ENCODE measurements at regions not wholly inside any gene's neighbourhood (a gene's known extent, or its start where the extent isn't known, plus 50 kb on each side); places are given as distances from the start of the nearest gene placed in this dataset.

DNA sequence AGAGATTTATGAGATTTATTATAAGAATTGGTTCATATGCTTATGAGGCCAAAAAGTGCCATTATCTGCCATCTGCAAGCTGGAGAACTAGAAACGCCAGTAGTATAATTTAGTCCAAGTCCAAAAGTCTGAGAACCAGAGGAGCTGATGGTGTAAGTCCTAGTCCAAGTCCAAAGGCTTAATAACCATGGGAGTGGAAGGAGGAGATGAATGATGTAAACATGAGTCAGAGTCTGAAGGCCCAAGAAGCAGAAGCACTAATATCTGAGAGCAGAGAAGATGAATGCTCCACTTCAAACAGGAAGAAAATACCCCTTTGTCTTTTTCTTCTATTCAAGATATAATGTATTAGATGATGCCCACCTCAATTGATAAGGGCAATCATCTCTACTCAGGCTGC lies 185.7 kb downstream of the CGGBP1 start:
- intact Hi-C loops (cut with DNase I; ENCODE audit: low total_unique reads): no loop called here
- H3K4me3 ChIP-seq (ENCODE audit: low read depth, poor library complexity, severe bottlenecking): no peak overlapping the region

GRCh38 chr3:87867001-87867400 lies 191.8 kb downstream of the CGGBP1 start:
- intact Hi-C loops (cut with DNase I; ENCODE audit: low total_unique reads): no loop called here
- H3K4me3 ChIP-seq (ENCODE audit: low read depth, poor library complexity, severe bottlenecking): no peak overlapping the region
- 38 to 40% methylated on average over 2 of the region's 2 CpGs for WGBS, 2 donors
- no peak for TF ChIP-seq POLR2A (IDR thresholded peaks at IDR 0.05)
- TF ChIP-seq, protein P1, sequence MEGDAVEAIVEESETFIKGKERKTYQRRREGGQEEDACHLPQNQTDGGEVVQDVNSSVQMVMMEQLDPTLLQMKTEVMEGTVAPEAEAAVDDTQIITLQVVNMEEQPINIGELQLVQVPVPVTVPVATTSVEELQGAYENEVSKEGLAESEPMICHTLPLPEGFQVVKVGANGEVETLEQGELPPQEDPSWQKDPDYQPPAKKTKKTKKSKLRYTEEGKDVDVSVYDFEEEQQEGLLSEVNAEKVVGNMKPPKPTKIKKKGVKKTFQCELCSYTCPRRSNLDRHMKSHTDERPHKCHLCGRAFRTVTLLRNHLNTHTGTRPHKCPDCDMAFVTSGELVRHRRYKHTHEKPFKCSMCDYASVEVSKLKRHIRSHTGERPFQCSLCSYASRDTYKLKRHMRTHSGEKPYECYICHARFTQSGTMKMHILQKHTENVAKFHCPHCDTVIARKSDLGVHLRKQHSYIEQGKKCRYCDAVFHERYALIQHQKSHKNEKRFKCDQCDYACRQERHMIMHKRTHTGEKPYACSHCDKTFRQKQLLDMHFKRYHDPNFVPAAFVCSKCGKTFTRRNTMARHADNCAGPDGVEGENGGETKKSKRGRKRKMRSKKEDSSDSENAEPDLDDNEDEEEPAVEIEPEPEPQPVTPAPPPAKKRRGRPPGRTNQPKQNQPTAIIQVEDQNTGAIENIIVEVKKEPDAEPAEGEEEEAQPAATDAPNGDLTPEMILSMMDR (IDR thresholded peaks at IDR 0.05): no peak
- DNase-seq (ENCODE audit: low spot score in 2 of 2): no peak

More for the DNA sequence above, 185.7 kb downstream of the CGGBP1 start:
- 78 to 87% methylated on average over 1 of the region's 1 CpG for WGBS, 2 donors
- TF ChIP-seq POLR2A (IDR thresholded peaks at IDR 0.05): no peak
- TF ChIP-seq, protein P1 (IDR thresholded peaks at IDR 0.05): no peak
- DNase-seq (ENCODE audit: low spot score in 2 of 2): no peak

DNA sequence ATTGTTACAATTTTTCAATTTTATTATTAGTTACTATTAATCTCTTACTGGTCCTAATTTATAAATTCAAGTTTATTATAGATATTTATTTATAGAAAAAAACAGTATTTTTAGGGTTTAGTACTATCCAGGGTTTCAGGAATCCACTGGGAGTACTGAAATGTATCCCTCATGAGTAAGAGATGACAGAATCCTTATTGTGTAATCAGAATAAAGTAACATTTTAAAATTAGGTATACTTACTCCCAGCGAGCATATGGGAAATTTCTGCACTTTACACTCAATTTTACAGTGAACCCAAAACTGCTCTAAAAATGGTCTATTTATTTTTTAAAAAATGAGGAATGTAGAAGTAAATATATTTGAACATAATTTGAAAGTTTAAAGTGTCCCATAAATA lies 202.7 kb downstream of the CGGBP1 start:
- intact Hi-C loops (cut with DNase I; ENCODE audit: low total_unique reads): no loop called here
- no peak overlapping the region for H3K4me3 ChIP-seq (ENCODE audit: low read depth, poor library complexity, severe bottlenecking)
- no peak for DNase-seq (ENCODE audit: low spot score in 2 of 2)
- TF ChIP-seq POLR2A (IDR thresholded peaks at IDR 0.05): no peak
- TF ChIP-seq, protein P1 (IDR thresholded peaks at IDR 0.05): no peak
- 71 to 78% methylated on average over 1 of the region's 1 CpG for WGBS, 2 donors

DNA sequence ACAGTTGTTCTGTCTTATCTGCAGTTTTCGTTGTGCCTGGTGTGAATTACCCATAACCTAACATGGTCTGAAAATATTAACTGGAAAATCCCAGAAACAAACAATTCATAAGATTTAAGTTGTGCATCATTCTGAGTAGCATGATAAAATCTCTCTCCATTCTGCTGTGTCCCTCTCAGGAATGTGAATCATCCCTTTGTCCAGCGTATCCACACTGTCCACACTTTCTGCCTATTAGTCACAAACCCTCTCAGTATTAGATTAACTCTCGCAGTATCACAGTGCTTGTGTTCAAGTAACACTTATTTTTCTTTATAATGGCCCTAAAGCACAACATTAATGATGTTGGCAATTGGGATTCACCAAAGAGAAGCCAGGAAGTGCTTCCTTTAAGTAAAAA lies 203.2 kb downstream of the CGGBP1 start:
- intact Hi-C loops (cut with DNase I; ENCODE audit: low total_unique reads): no loop called here
- no peak for DNase-seq (ENCODE audit: low spot score in 2 of 2)
- no peak overlapping the region for H3K4me3 ChIP-seq (ENCODE audit: low read depth, poor library complexity, severe bottlenecking)
- TF ChIP-seq POLR2A (IDR thresholded peaks at IDR 0.05): no peak
- TF ChIP-seq, protein P1 (IDR thresholded peaks at IDR 0.05): no peak
- WGBS, 2 donors: 53 to 59% methylated on average over 3 of the region's 3 CpGs

- 74 to 86% methylated on average over 1 of the region's 1 CpG for WGBS, 2 donors
- no peak for TF ChIP-seq POLR2A (IDR thresholded peaks at IDR 0.05)
- TF ChIP-seq, protein P1 (IDR thresholded peaks at IDR 0.05): no peak
- no peak overlapping the region for H3K4me3 ChIP-seq (ENCODE audit: low read depth, poor library complexity, severe bottlenecking)
- no peak for DNase-seq (ENCODE audit: low spot score in 2 of 2)
- intact Hi-C loops (cut with DNase I; ENCODE audit: low total_unique reads): no loop called here
Observed at GRCh38 chr3:87855211-87855610, 203.6 kb downstream of the CGGBP1 start.

- TF ChIP-seq, protein P1 (IDR thresholded peaks at IDR 0.05): no peak
- TF ChIP-seq POLR2A (IDR thresholded peaks at IDR 0.05): no peak
- H3K4me3 ChIP-seq (ENCODE audit: low read depth, poor library complexity, severe bottlenecking): no peak overlapping the region
- DNase-seq (ENCODE audit: low spot score in 2 of 2): no peak
- intact Hi-C loops (cut with DNase I; ENCODE audit: low total_unique reads): no loop called here
- 82 to 84% methylated on average over 2 of the region's 2 CpGs for WGBS, 2 donors
Observed at GRCh38 chr3:87848003-87848402, 210.8 kb downstream of the CGGBP1 start.

All from lower leg skin (tissue), 4 donors.